Upper lobe of left lung (tissue), 4 donors: ENCODE measurements at regions not wholly inside any gene's neighbourhood (a gene's known extent, or its start where the extent isn't known, plus 50 kb on each side); places are given as distances from the start of the nearest gene placed in this dataset.

Experiments used
- POLR2A ChIP-seq, 4 donors: fragments of 450-650 bp; IDR thresholded peaks; one replicate each; pipeline ENCODE4 v1.5.1; 2016 to 2017; ENCODE audit warnings: antibody characterized with exemption in 4 of 4, mild to moderate bottlenecking in 2 of 4
- TF ChIP-seq, protein P1 (sequence below), 6 experiments: fragments of 450-650 bp in 4 of 6; fragments of 200-600 bp in 2 of 6; sonication (generic) in 2 of 6; IDR thresholded peaks; one replicate each; pipeline ENCODE4 v1.5.1; 2016 to 2019; ENCODE audit warnings: antibody characterized with exemption in 6 of 6

DNA sequence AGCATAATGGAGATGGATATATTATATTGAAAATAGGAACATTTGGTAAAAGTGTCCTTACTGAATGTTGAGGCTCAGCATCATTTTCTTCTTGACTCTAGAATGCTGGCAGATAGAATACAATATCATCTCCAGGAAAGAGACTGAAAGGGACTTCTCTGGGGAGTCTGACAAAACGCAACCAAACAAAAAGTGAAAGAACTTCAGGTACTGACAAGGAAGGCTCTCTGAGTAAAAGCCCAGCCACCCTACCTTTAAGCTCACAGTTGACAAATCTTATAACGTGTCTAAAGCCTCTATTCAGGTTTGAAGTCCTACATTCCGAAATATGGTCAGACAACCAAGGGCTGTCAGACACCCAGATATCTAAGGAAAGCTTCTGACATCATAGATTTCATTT, 590.8 kb downstream of the SOX6 start:
- TF ChIP-seq, protein P1, sequence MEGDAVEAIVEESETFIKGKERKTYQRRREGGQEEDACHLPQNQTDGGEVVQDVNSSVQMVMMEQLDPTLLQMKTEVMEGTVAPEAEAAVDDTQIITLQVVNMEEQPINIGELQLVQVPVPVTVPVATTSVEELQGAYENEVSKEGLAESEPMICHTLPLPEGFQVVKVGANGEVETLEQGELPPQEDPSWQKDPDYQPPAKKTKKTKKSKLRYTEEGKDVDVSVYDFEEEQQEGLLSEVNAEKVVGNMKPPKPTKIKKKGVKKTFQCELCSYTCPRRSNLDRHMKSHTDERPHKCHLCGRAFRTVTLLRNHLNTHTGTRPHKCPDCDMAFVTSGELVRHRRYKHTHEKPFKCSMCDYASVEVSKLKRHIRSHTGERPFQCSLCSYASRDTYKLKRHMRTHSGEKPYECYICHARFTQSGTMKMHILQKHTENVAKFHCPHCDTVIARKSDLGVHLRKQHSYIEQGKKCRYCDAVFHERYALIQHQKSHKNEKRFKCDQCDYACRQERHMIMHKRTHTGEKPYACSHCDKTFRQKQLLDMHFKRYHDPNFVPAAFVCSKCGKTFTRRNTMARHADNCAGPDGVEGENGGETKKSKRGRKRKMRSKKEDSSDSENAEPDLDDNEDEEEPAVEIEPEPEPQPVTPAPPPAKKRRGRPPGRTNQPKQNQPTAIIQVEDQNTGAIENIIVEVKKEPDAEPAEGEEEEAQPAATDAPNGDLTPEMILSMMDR (IDR thresholded peaks at IDR 0.05) = no peak
- TF ChIP-seq POLR2A (IDR thresholded peaks at IDR 0.05) = no peak
